Mammary epithelial cell (primary cell): ENCODE measurements at regions not wholly inside any gene's neighbourhood (a gene's known extent, or its start where the extent isn't known, plus 50 kb on each side); places are given as distances from the start of the nearest gene placed in this dataset.
"Not testable (repeated sequence)": the region's sequence is repeated elsewhere in the genome, so short reads cannot be mapped to it uniquely, and the experiment has no call there.

Experiments
- EZH2 ChIP-seq: IDR thresholded peaks from 2 replicates; pipeline ENCODE4 v1.6.1; 2012; ENCODE audit warnings: low read length, inconsistent platforms, borderline replicate concordance
- TF ChIP-seq, protein P1 (sequence below), 2 donors: IDR thresholded peaks in 1 of 2; conservative IDR thresholded peaks in 1 of 2; 2 replicates each; pipeline ENCODE4 v1.5.1; 2011 to 2012; ENCODE audit warnings: inconsistent platforms in 2 of 2, low read length in 2 of 2, mild to moderate bottlenecking in 2 of 2, control low read depth in 1 of 2, low read depth in 1 of 2; ENCODE audit not compliant: insufficient read depth in 1 of 2; ENCODE audit errors: extremely low read depth in 1 of 2

GRCh38 chr2:237212356-237213279, 126.9 kb downstream of the COPS8 start:
- TF ChIP-seq, protein P1, sequence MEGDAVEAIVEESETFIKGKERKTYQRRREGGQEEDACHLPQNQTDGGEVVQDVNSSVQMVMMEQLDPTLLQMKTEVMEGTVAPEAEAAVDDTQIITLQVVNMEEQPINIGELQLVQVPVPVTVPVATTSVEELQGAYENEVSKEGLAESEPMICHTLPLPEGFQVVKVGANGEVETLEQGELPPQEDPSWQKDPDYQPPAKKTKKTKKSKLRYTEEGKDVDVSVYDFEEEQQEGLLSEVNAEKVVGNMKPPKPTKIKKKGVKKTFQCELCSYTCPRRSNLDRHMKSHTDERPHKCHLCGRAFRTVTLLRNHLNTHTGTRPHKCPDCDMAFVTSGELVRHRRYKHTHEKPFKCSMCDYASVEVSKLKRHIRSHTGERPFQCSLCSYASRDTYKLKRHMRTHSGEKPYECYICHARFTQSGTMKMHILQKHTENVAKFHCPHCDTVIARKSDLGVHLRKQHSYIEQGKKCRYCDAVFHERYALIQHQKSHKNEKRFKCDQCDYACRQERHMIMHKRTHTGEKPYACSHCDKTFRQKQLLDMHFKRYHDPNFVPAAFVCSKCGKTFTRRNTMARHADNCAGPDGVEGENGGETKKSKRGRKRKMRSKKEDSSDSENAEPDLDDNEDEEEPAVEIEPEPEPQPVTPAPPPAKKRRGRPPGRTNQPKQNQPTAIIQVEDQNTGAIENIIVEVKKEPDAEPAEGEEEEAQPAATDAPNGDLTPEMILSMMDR (conservative IDR thresholded peaks at IDR 0.05 in 1 of 2, IDR thresholded peaks at IDR 0.05 in 1 of 2; ENCODE audit: extremely low read depth in 1 of 2, insufficient read depth in 1 of 2, low read depth in 1 of 2, low read length in 2 of 2): not testable (repeated sequence)
- not testable (repeated sequence) for TF ChIP-seq EZH2
